HL-60 (cell line): ENCODE measurements at regions not wholly inside any gene's neighbourhood (a gene's known extent, or its start where the extent isn't known, plus 50 kb on each side); places are given as distances from the start of the nearest gene placed in this dataset.

ENCODE experiments used
- DNase-seq, 2 experiments: peaks; one replicate each; pipeline ENCODE4 v3.0.0-alpha.2; 2010 to 2020; ENCODE audit warnings: low read depth in 1 of 2, low spot score in 1 of 2
- H3K27ac ChIP-seq: fragments of 250-450 bp; sonication (Bioruptor Pico); replicated peaks from 2 replicates; pipeline ENCODE4 v1.5.1; 2020; ENCODE audit warnings: mild to moderate bottlenecking, moderate library complexity
- H3K27me3 ChIP-seq: fragments of 250-450 bp; sonication (Bioruptor Pico); 2 replicates; pipeline ENCODE4 v1.5.1; 2021; ENCODE audit warnings: mild to moderate bottlenecking, moderate library complexity; ENCODE audit not compliant: insufficient read depth, poor library complexity, severe bottlenecking
- H3K4me3 ChIP-seq: replicated peaks from 2 replicates; pipeline ENCODE4 v1.5.1; 2011; ENCODE audit warnings: mild to moderate bottlenecking, control low read depth, low read length; ENCODE audit not compliant: insufficient read depth
- GABPA ChIP-seq: IDR thresholded peaks from 2 replicates; pipeline ENCODE4 v1.6.1; 2012; ENCODE audit warnings: low read depth
- POLR2AphosphoS5 ChIP-seq: IDR thresholded peaks from 2 replicates; pipeline ENCODE4 v1.6.1; 2012; ENCODE audit warnings: low read depth
- SPI1 ChIP-seq: IDR thresholded peaks from 2 replicates; pipeline ENCODE4 v1.6.1; 2012; ENCODE audit warnings: low read depth, mild to moderate bottlenecking, borderline replicate concordance
- TF ChIP-seq, protein P1 (sequence below): IDR thresholded peaks from 2 replicates; pipeline ENCODE4 v1.6.1; 2012; ENCODE audit warnings: low read depth; ENCODE audit not compliant: insufficient replicate concordance
- TF ChIP-seq, protein P2 (sequence below): IDR thresholded peaks from one replicate; pipeline ENCODE4 v1.5.1; 2011; ENCODE audit warnings: low read length, control low read depth, inconsistent platforms; ENCODE audit not compliant: insufficient read depth

DNA sequence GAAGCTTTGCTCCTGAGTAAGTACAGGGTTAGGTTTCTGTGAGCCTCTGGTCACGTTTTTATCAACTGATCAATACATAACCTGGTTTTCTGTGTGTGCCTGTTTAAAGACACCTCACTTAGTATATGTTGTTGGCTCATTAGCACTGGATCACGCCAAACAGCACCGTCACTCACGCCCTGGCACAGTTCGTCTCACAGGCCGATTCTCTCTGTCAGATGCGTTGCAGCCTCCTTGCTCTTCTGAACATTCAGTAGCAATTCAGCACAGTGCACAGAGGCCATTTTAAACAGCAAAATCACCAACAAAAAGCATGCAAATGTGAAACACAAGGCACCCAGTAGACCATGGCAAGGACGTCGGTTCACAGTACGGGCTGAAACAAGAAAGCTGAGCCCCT, 288.5 kb downstream of the IRS2 start:
- no peak for DNase-seq
- no peak for TF ChIP-seq SPI1
- TF ChIP-seq, protein P1, sequence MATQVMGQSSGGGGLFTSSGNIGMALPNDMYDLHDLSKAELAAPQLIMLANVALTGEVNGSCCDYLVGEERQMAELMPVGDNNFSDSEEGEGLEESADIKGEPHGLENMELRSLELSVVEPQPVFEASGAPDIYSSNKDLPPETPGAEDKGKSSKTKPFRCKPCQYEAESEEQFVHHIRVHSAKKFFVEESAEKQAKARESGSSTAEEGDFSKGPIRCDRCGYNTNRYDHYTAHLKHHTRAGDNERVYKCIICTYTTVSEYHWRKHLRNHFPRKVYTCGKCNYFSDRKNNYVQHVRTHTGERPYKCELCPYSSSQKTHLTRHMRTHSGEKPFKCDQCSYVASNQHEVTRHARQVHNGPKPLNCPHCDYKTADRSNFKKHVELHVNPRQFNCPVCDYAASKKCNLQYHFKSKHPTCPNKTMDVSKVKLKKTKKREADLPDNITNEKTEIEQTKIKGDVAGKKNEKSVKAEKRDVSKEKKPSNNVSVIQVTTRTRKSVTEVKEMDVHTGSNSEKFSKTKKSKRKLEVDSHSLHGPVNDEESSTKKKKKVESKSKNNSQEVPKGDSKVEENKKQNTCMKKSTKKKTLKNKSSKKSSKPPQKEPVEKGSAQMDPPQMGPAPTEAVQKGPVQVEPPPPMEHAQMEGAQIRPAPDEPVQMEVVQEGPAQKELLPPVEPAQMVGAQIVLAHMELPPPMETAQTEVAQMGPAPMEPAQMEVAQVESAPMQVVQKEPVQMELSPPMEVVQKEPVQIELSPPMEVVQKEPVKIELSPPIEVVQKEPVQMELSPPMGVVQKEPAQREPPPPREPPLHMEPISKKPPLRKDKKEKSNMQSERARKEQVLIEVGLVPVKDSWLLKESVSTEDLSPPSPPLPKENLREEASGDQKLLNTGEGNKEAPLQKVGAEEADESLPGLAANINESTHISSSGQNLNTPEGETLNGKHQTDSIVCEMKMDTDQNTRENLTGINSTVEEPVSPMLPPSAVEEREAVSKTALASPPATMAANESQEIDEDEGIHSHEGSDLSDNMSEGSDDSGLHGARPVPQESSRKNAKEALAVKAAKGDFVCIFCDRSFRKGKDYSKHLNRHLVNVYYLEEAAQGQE = no peak
- TF ChIP-seq POLR2AphosphoS5 = no peak
- no peak for TF ChIP-seq GABPA
- TF ChIP-seq, protein P2, sequence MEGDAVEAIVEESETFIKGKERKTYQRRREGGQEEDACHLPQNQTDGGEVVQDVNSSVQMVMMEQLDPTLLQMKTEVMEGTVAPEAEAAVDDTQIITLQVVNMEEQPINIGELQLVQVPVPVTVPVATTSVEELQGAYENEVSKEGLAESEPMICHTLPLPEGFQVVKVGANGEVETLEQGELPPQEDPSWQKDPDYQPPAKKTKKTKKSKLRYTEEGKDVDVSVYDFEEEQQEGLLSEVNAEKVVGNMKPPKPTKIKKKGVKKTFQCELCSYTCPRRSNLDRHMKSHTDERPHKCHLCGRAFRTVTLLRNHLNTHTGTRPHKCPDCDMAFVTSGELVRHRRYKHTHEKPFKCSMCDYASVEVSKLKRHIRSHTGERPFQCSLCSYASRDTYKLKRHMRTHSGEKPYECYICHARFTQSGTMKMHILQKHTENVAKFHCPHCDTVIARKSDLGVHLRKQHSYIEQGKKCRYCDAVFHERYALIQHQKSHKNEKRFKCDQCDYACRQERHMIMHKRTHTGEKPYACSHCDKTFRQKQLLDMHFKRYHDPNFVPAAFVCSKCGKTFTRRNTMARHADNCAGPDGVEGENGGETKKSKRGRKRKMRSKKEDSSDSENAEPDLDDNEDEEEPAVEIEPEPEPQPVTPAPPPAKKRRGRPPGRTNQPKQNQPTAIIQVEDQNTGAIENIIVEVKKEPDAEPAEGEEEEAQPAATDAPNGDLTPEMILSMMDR = no peak
- no peak overlapping the region for H3K4me3 ChIP-seq
- no peak overlapping the region for H3K27ac ChIP-seq
- no peaks in the 10 kb centered on the region for H3K27me3 ChIP-seq

DNA sequence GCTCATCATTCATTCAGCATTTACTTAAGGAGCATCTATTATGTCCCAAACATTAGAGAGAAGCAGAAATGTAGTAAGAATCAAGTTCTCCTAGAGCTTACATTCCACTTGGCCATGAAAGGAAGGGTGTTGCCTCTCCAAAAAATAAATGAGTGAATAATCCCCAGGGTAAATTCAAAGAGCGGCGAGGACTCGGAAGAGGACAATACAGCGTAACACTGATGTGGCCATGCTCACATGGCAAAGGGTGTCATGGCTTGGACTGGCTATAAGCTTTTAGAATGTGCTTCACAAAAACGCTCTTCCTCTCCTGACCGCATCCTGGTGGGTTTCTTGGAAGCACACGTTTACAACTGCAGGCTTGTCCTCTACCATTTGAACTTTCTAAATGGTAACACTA, 290.2 kb downstream of the IRS2 start:
- no peak overlapping the region for H3K27ac ChIP-seq
- no peak for DNase-seq
- H3K4me3 ChIP-seq = no peak overlapping the region
- TF ChIP-seq GABPA = no peak
- TF ChIP-seq, protein P1 = no peak
- TF ChIP-seq SPI1 = no peak
- TF ChIP-seq, protein P2 = no peak
- no peak for TF ChIP-seq POLR2AphosphoS5
- H3K27me3 ChIP-seq = no peaks in the 10 kb centered on the region

DNA sequence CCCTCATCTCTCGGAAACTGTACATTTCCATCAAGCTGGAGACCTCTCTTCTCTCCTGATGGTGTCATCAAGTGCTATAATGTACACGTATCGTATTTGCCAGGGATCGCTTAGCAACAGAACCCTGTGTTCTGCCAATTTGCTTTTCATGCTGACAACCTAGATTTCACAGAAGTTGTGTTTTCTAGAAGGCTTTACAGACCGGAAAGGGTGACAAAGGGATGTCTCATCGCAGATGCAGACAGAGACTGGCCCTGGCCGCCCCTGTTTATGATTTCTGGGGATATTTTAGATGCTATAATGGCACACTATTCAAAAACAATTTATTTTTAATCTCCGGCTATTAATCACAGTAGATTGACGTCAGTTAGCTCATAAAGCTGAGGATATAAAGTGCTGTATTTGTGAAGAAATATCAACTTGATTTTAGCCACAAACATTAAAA, 291.4 kb downstream of the IRS2 start:
- DNase-seq = no peak
- H3K4me3 ChIP-seq = no peak overlapping the region
- H3K27ac ChIP-seq = no peak overlapping the region
- TF ChIP-seq, protein P1 = no peak
- no peak for TF ChIP-seq POLR2AphosphoS5
- no peak for TF ChIP-seq SPI1
- H3K27me3 ChIP-seq = no peaks in the 10 kb centered on the region
